HCT116 (cell line): ENCODE measurements at regions not wholly inside any gene's neighbourhood (a gene's known extent, or its start where the extent isn't known, plus 50 kb on each side); places are given as distances from the start of the nearest gene placed in this dataset.

Source experiments
- ATAC-seq: fragments of 200-7000 bp; cut with Tn5 transposase; 2 replicates; pipeline ENCODE4 v1.9.1; 2020; ENCODE audit warnings: mild to moderate bottlenecking, moderate library complexity
- BruUV-seq: library from RNA; stranded (reverse); fragments of 400-500 nt; replicated peaks from 2 replicates; lab custom pipeline; 2021; lab: Mats Ljungman, UMichigan
- CTCF ChIA-PET: fragments of 300-600 bp; sonication (Branson Sonifier 250); formaldehyde crosslinking; loops from one replicate; lab custom pipeline; 2021; ENCODE audit warnings: antibody characterized with exemption; lab: Charles Lee
- POLR2A ChIA-PET: fragments of 300-600, 350-600 bp; sonication (Branson Sonifier 250); formaldehyde crosslinking; loops from one replicate; lab custom pipeline; 2021; ENCODE audit warnings: antibody characterized with exemption; lab: Charles Lee
- RAD21 ChIA-PET, 2 experiments: fragments of 300-600 bp; sonication (Branson Sonifier 250); formaldehyde crosslinking; loops; one replicate each; lab custom pipeline; 2023; ENCODE audit warnings: low total read pairs in 2 of 2; ENCODE audit not compliant: uncharacterized antibody in 2 of 2, unreplicated experiment in 2 of 2, low non-redundant PET in 1 of 2; lab: Charles Lee
- DNase-seq: peaks from one replicate; pipeline ENCODE4 v3.0.0-alpha.2; 2010; ENCODE audit warnings: low read depth, low spot score
- H2AFZ ChIP-seq: fragments of 200-600 bp; shearing (Covaris generic), sonication (generic); 2 replicates; pipeline ENCODE4 v1.6.1; 2017; ENCODE audit warnings: low read depth, mixed run types, mixed read lengths, antibody characterized with exemption, low read length; ENCODE audit not compliant: poor library complexity, severe bottlenecking
- H3K27ac ChIP-seq: 2 replicates; pipeline ENCODE4 v1.5.1; 2012; ENCODE audit warnings: low read depth, low read length
- H3K27me3 ChIP-seq: fragments of 200-600 bp; sonication (generic); 2 replicates; pipeline ENCODE4 v1.6.1; 2016; ENCODE audit warnings: mixed run types, low read length, mixed read lengths; ENCODE audit not compliant: insufficient read depth
- H3K36me3 ChIP-seq, 2 experiments: fragments of 200-500 bp in 1 of 2; fragments of 200-600 bp in 1 of 2; sonication (Bioruptor generic) in 1 of 2; sonication (generic) in 1 of 2; 2 replicates each; pipeline versions ENCODE4 v1.5.1 to v1.6.1; 2014 to 2016; ENCODE audit warnings: low read length in 2 of 2, inconsistent platforms in 1 of 2, mixed read lengths in 1 of 2, mixed run types in 1 of 2; ENCODE audit not compliant: insufficient read depth in 2 of 2, control insufficient read depth in 1 of 2
- H3K4me1 ChIP-seq, 2 experiments: fragments of 200-600 bp in 1 of 2; sonication (generic) in 1 of 2; 2 replicates each; pipeline versions ENCODE4 v1.5.1 to v1.6.1; 2012 to 2017; ENCODE audit warnings: low read length in 2 of 2, inconsistent platforms in 1 of 2, mild to moderate bottlenecking in 1 of 2, mixed read lengths in 1 of 2, mixed run types in 1 of 2, moderate library complexity in 1 of 2; ENCODE audit not compliant: insufficient read depth in 2 of 2, control insufficient read depth in 1 of 2
- H3K4me2 ChIP-seq: fragments of 200-600 bp; sonication (generic); 2 replicates; pipeline ENCODE4 v1.6.1; 2017; ENCODE audit warnings: mixed run types, low read length, mixed read lengths
- H3K4me3 ChIP-seq, 2 experiments: fragments of 200-600 bp in 1 of 2; sonication (generic) in 1 of 2; replicated peaks in 1 of 2; 2 replicates each; pipeline ENCODE4 v1.5.1; 2011 to 2016; ENCODE audit warnings: low read length in 2 of 2, control low read depth in 1 of 2, low read depth in 1 of 2, mild to moderate bottlenecking in 1 of 2, mixed read lengths in 1 of 2, mixed run types in 1 of 2
- H3K79me2 ChIP-seq: fragments of 200-600 bp; sonication (generic); 2 replicates; pipeline ENCODE4 v1.6.1; 2017; ENCODE audit warnings: mild to moderate bottlenecking, mixed run types, low read length, moderate library complexity, mixed read lengths; ENCODE audit not compliant: insufficient read depth
- H3K9ac ChIP-seq: fragments of 200-600 bp; sonication (generic); 2 replicates; pipeline ENCODE4 v1.6.1; 2016; ENCODE audit warnings: low read length, mixed read lengths
- H3K9me2 ChIP-seq: fragments of 200-600 bp; sonication (generic), shearing (Covaris generic); 2 replicates; pipeline ENCODE4 v1.6.1; 2017; ENCODE audit warnings: mixed run types, mild to moderate bottlenecking, moderate library complexity; ENCODE audit not compliant: insufficient read depth
- H3K9me3 ChIP-seq, 2 experiments: fragments of 200-500 bp in 1 of 2; fragments of 200-600 bp in 1 of 2; sonication (Bioruptor generic) in 1 of 2; sonication (generic) in 1 of 2; 2 replicates each; pipeline ENCODE4 v1.6.1; 2014 to 2017; ENCODE audit warnings: low read length in 2 of 2, mixed read lengths in 2 of 2, inconsistent platforms in 1 of 2, low read depth in 1 of 2, mild to moderate bottlenecking in 1 of 2, mixed run types in 1 of 2, moderate library complexity in 1 of 2; ENCODE audit not compliant: control insufficient read depth in 1 of 2, insufficient read depth in 1 of 2
- H4K20me1 ChIP-seq: fragments of 200-600 bp; sonication (generic), shearing (Covaris generic); 2 replicates; pipeline ENCODE4 v1.6.1; 2017; ENCODE audit warnings: mixed run types, mild to moderate bottlenecking, moderate library complexity; ENCODE audit not compliant: insufficient read depth
- CBX3 ChIP-seq: IDR thresholded peaks from 2 replicates; pipeline ENCODE4 v1.6.1; 2012; ENCODE audit warnings: low read depth
- ELF1 ChIP-seq: IDR thresholded peaks from 2 replicates; pipeline ENCODE4 v1.6.1; 2012; ENCODE audit warnings: low read depth, borderline replicate concordance
- EZH2 ChIP-seq: fragments of 200-600 bp; sonication (generic); IDR thresholded peaks from 2 replicates; pipeline ENCODE4 v1.6.1; 2017; ENCODE audit warnings: antibody characterized with exemption, mixed run types
- EZH2phosphoT487 ChIP-seq: fragments of 200-600 bp; IDR thresholded peaks from 2 replicates; pipeline ENCODE4 v1.6.1; 2018; ENCODE audit warnings: antibody characterized with exemption, borderline replicate concordance
- FOSL1 ChIP-seq: IDR thresholded peaks from 2 replicates; pipeline ENCODE4 v1.6.1; 2012; ENCODE audit warnings: low read depth
- JUND ChIP-seq: IDR thresholded peaks from 2 replicates; pipeline ENCODE4 v1.6.1; 2012
- MAX ChIP-seq: IDR thresholded peaks from 2 replicates; pipeline ENCODE4 v1.6.1; 2012
- POLR2A ChIP-seq: IDR thresholded peaks from 2 replicates; pipeline ENCODE4 v1.7.0; 2011; ENCODE audit warnings: borderline replicate concordance; ENCODE audit not compliant: insufficient read depth, insufficient read length; ENCODE audit errors: extremely low read depth
- POLR2AphosphoS5 ChIP-seq: IDR thresholded peaks from 2 replicates; pipeline ENCODE4 v1.6.1; 2011; ENCODE audit warnings: mild to moderate bottlenecking, low read depth, low read length, moderate library complexity
- REST ChIP-seq: IDR thresholded peaks from 2 replicates; pipeline ENCODE4 v1.6.1; 2012; ENCODE audit warnings: low read depth
- SIN3A ChIP-seq: IDR thresholded peaks from 2 replicates; pipeline ENCODE4 v1.6.1; 2012; ENCODE audit warnings: low read depth
- SP1 ChIP-seq: IDR thresholded peaks from 2 replicates; pipeline ENCODE4 v1.6.1; 2012; ENCODE audit warnings: low read depth
- ZFX ChIP-seq: fragments of 450-650 bp; IDR thresholded peaks from 2 replicates; pipeline ENCODE4 v1.6.1; 2017
- ZNF274 ChIP-seq: fragments of 200-500 bp; sonication (Bioruptor generic); IDR thresholded peaks from 2 replicates; pipeline ENCODE4 v1.6.1; 2014; ENCODE audit warnings: mild to moderate bottlenecking, low read depth, low read length, inconsistent platforms
- intact Hi-C: fragments of 100-400 bp; cut with micrococcal nuclease; formaldehyde crosslinking; loops from 2 replicates; pipeline ENCODE4 v1.10.0; 2022
- TF ChIP-seq, protein P1 (sequence below): IDR thresholded peaks from 2 replicates; pipeline ENCODE4 v1.6.1; 2011; ENCODE audit warnings: mild to moderate bottlenecking, low read length, moderate library complexity; ENCODE audit not compliant: insufficient replicate concordance; ENCODE audit errors: extremely low read depth

- no peak overlapping the region for H3K4me2 ChIP-seq
- H3K4me1 ChIP-seq = no peaks in the 10 kb centered on the region
- intact Hi-C loops = no loop called here
- H2AFZ ChIP-seq = no peak overlapping the region
- no peaks in the 10 kb centered on the region for H3K36me3 ChIP-seq
- H3K9me2 ChIP-seq = no peaks in the 10 kb centered on the region
- DNase-seq = no peak
- no peaks in the 10 kb centered on the region for H3K9me3 ChIP-seq
- H4K20me1 ChIP-seq = no peaks in the 10 kb centered on the region
- TF ChIP-seq POLR2AphosphoS5 (no peak), ZNF274 (no peak), REST (no peak), SIN3A (no peak), SP1 (no peak), CBX3 (no peak)
- TF ChIP-seq, all 23 proteins: peak for 0
- H3K79me2 ChIP-seq = no peaks in the 10 kb centered on the region
- H3K27ac ChIP-seq = no peak overlapping the region
- CTCF ChIA-PET = no interaction called here
- RAD21 ChIA-PET = no interaction called here
- H3K27me3 ChIP-seq = no peaks in the 10 kb centered on the region
- BruUV-seq = no TSS peak
- no peak for ATAC-seq
- H3K9ac ChIP-seq = no peak overlapping the region
- no peak overlapping the region for H3K4me3 ChIP-seq
- POLR2A ChIA-PET = no interaction called here
These were observed 146.3 kb upstream of the KRAS start for GRCh38 chr12:25397001-25397400.

- intact Hi-C loops = no loop called here
- ChIA-PET CTCF (no interaction called here), POLR2A (no interaction called here), RAD21 (no interaction called here)
- Histone ChIP-seq H3K36me3 (no peaks in the 10 kb centered on the region), H3K4me1 (no peaks in the 10 kb centered on the region), H3K27me3 (no peaks in the 10 kb centered on the region), H3K4me3 (no peak overlapping the region), H3K4me2 (no peak overlapping the region), H3K9me3 (no peaks in the 10 kb centered on the region), H3K9ac (no peak overlapping the region), H3K27ac (no peak overlapping the region), H4K20me1 (no peaks in the 10 kb centered on the region), H3K79me2 (no peaks in the 10 kb centered on the region), H2AFZ (no peak overlapping the region), H3K9me2 (no peaks in the 10 kb centered on the region)
- ATAC-seq = no peak
- no TSS peak for BruUV-seq
- DNase-seq = no peak
- TF ChIP-seq FOSL1 = no peak
- no peak for TF ChIP-seq ELF1
- no peak for TF ChIP-seq SP1
- no peak for TF ChIP-seq EZH2
- TF ChIP-seq ZFX = no peak
- TF ChIP-seq, protein P1, sequence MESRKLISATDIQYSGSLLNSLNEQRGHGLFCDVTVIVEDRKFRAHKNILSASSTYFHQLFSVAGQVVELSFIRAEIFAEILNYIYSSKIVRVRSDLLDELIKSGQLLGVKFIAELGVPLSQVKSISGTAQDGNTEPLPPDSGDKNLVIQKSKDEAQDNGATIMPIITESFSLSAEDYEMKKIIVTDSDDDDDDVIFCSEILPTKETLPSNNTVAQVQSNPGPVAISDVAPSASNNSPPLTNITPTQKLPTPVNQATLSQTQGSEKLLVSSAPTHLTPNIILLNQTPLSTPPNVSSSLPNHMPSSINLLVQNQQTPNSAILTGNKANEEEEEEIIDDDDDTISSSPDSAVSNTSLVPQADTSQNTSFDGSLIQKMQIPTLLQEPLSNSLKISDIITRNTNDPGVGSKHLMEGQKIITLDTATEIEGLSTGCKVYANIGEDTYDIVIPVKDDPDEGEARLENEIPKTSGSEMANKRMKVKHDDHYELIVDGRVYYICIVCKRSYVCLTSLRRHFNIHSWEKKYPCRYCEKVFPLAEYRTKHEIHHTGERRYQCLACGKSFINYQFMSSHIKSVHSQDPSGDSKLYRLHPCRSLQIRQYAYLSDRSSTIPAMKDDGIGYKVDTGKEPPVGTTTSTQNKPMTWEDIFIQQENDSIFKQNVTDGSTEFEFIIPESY = no peak
- no peak for TF ChIP-seq POLR2A
- TF ChIP-seq ZNF274 = no peak
- TF ChIP-seq SIN3A = no peak
- TF ChIP-seq JUND = no peak
- no peak for TF ChIP-seq MAX
- TF ChIP-seq EZH2phosphoT487 = no peak
These were observed 144.5 kb upstream of the KRAS start for GRCh38 chr12:25395227-25395626.
